D341Med (cell line): ENCODE measurements at regions not wholly inside any gene's neighbourhood (a gene's known extent, or its start where the extent isn't known, plus 50 kb on each side); places are given as distances from the start of the nearest gene placed in this dataset.
"Not testable (repeated sequence)": the region's sequence is repeated elsewhere in the genome, so short reads cannot be mapped to it uniquely, and the experiment has no call there.

Experiments used
- DNase-seq: peaks from one replicate; pipeline ENCODE4 v3.0.0; 2012; ENCODE audit warnings: low spot score

DNA sequence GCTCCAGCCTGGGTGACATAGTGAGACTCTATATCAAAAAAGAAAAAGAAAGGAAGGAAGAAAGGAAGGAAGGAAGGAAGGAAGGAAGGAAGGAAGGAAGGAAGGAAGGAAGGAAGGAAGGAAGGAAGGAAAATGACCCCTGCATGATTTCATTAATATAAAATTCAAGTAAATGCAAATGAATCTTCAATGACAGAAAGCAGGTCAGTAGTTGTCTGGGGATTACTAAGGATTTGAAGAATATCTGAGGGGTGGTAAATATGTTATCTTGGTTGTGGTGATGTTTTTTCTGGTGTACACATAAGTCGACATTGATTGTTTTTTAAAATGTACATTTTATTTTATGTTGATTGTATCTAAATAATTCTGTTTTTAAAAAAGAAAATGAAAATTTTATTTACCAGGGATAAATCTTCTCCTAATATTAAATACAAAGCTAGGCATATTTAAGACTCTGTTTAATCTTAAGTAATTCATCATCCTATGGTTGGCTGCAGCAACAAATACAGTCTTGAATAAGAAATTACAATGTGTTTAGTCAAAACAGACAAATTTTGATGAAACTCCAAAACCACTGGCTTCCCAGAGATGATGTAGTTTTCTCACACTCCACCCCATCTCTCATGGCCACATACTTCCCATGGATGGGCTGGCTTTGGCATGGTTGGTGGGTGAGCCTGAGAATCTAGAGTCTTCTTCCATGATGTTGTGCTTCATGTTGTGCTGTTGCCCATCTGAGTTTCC is 314.7 kb upstream of the REG3G start:
- DNase-seq, result no peak

DNA sequence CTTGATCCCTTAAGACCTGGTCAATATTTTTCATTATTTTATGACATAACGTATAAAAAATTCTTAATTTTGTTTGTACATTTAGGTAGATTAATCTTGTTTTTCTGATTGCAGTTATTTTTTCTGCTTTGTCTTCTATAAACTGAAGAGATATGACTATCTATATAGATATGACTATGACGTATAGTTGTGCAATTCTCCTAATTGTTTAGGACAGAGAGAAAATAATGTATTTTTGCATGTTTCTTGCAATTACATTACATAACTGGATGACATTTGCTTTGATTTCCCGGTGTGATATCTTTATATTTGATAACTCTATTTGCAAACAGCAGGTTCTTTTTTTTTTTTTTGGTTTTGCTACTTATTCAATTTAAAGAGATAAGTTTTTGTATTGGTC is 310.2 kb upstream of the REG3G start:
- no peak for DNase-seq

DNA sequence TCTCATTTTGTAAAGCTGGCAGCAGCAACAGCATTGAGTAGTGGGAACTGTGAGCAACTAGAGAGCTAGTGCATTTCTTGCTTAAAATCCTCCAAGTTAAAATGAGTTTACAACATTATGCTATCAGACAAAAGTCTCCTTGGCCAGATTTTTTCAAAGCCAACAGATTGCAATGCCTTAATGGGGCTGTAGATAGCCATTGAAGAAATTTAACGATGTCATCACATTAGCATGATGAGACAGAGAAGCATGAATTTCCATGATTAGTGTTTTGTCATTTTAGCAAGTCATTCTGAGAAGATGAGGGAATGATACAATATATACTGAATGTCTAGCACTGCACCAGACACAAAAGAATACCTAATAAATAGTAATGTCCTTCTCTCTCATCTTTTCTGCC is 307.5 kb upstream of the REG3G start:
- no peak for DNase-seq

DNA sequence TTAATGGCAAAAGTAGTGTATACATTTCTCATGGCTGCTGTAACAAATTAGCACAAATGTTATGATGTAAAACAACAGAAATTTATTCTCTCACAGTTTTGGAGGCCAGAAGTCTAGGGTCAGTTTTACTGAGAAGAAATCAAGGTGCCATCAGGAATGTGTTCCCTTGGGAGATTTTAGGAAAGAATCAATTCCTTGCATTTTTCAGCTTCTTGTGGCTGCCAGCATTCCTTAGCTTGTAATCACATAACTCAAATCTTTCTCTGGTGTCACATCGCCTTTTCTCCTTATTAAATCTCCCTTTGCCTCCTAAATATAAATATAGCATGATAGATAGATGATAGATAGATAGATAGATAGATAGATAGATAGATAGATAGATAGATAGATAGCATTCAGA is 307.0 kb upstream of the REG3G start:
- DNase-seq, result no peak

DNA sequence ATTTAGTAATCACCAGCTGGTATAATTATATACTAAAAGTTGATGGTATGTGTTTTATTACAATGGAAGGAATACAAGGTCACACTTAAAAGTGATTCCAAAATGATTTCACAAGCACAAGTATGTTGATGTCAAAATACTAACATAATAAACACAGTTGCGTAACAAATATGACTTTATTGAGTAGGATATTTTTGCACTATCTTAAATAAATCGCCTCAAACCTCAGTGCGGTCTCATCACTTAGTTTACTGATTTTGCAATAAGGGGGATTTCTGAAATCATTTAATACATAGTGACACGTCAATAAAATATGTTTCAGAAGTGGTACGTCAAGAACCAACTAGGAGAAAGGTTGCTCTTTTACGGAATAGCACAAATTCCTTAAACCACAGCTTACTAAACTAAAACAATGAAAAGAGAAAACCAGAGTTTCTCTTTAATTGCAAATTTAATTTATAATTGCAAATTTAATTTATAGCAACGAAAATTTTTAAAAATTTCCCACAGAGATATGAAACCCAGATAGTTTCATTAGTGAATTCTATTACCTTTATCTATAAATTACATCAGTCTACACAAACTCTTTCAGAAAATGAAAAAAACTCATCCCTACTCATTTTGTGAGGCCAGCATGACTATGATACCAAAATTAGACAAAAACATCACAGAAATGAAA is 304.0 kb upstream of the REG3G start:
- DNase-seq, result no peak

DNA sequence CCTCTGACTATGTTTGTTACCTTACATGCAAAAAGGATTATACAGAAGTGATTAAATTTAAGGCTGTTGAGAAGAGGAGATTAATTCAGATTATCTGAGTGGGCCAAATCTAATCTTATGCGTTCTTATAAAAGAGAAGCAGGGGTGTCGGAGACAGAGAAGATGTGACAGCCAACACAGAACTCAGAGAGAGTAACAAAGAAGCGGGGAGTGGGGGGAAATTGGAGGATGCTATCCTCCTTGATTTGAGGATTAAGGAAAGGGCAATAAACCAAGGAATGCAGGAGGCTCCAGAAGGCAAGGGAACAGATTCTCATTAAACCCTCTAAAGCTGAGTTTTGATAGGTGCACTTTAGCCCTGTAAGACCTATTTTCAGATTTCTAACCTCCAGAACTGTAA is 291.3 kb upstream of the REG3G start:
- peak; percentile 51 for DNase-seq

DNA sequence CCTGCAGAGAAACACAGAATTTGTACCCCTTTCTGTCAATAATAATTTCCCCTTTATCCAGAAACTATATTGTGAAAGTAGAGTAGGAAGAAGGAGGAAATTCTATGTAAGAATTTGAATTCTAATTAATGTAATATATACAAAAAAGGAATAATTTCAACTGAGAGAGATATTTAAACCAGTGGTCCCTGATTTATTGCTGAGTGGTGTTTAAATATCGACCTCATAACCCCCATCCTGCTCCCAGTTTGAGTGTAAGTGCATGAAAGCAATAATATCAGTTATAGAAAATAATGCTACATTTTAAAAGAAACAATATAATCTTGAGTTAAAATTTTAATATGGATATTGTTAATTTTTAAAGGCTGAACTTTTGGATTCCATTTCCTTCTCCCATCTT is 286.2 kb upstream of the REG3G start:
- no peak for DNase-seq

DNA sequence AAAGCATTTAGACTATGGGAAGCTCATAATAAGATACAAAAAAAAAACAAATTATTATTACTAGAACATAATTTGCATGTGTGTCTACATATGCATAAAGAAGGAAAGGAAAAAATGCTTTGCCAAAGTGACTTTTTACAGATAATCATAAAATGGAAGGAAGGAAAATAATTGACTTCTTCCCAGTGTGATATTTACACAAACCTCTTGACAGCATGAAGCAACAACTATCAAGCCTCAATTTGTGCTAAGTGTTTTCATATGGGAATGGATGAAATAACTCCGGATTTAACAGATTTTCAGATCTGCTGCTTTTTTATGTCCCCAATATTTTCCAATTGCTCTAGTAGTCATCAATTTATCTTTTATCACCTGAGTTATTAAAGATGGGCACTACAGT is 275.9 kb upstream of the REG3G start:
- no peak for DNase-seq

DNA sequence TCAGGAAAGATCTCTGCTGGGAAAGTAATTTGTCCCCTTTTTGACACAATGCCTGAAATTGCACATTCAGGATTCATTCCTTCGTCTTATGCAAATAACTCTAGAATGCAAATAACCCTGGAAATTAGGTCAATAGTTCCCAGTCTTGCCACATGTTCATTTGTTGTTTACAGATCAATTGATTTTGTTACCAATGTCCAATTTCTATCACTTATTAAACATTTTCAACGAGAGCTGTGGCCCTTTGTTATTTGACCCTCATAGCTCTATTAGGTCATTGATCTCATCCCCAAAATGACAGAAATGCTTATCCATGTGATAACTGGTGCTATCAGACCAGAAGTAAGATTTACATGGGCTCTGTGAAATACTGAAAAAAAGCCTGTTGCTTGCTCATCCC is 275.3 kb upstream of the REG3G start:
- no peak for DNase-seq

DNA sequence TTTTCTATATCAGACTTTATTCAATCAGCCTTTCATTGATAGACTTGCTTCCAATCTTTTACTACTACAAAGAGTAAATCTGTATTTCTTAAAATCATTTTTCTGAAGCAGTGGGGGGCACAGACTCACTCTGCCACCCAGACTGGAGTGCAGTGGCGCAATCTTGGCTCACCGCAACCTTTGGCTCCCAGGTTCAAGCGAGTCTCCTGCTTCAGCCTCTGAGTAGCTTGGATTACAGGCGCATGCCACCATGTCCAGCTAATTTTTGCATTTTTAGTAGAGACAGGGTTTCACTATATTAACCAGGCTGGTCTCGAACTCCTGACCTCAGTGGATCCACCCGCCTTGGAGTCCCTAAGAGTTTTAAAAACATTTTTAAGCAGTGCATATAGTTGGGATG is 270.6 kb upstream of the REG3G start:
- no peak for DNase-seq

DNA sequence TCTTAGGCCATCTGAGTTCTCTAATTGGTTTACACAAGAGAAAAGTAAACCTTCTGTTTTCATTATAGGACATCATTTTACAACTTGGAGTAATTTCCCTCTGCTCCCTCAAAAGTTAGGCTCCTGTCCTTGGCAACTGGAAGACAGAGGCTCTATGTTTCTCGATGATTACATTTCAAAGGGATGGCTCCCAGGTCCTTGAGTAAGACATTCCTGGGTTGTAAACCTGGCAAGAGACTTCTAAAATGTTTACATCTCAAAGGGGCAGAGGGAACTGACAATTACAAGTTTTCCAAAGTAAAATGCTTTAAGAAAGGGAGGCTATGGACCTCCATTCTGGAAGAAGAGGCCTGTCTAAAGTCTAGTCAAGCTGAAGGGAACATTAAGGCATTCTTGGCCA is 268.3 kb upstream of the REG3G start:
- no peak for DNase-seq

DNA sequence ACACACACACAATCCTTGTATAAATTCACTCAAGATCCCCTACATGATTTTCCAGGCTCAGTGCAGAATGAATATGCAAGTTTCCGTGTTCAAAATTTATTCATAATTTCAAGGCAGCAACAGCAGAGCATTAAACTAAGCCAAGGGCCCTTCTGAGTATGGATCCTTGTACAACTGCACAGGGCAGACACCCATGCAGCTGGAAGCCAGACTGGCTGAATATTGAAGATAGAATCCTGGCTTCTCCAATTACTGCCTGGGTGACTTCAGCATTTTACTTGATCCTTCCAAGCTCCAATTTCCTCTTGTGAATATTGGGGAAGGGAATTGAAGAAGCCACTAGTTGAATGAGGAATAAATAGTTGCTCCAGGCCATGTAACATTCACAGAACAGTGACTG is 267.9 kb upstream of the REG3G start:
- DNase-seq, result no peak

DNA sequence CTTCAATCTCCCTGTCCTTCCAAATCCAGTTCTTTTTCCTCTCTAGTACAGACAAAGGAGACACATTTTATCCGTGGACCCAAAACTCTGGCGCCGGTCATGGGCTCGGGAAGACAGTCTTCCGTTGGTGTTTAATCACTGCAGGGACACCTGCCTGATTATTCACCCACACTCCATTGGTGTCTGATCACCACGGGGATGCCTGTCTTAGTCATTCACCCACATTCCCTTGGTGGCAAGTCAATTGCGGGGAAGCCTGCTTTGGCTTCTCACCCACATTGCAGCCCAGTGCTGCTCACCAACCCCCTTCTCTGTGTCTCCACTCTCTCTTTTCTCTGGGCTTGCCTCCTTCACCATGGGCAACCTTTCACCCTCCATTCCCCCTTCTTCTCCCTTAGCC is 266.7 kb upstream of the REG3G start:
- DNase-seq, result not testable (repeated sequence)

DNA sequence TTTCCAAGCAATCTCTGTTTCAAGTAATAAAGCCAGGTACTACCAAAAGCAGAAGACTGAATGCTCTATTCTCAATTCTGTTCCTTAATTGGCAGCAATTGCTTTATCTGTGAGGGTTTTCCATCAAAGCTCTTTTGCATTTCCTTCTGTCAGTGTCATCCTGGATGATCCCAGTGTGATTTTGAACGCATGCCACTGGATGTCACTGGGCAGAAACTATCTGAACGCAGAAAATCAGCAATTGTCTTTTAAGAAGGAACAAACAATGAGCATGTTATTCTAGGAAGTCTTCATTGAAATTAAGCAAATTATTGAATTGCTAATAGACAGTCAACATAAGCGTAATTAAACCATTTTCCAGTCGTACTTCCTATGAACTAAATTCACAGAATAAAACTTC is 259.0 kb upstream of the REG3G start:
- no peak for DNase-seq

DNA sequence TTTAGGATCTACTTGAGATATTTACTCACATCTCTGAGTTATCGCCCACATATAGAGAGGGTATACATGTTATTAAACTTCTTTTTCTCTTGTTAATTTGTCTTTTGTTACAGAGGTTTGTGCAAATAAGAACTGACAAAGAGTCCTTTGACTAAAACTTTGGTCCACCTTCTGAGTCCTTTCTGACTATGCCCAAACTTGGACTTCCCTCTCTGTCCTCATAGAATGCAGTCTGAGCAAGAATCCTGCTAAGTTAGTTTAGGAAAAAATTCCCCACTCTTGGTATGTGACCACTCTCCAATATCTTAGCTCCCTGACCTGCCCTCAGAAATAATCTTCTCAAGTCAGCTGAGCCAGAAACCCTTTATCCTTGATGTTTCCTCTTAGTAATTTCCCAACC is 257.5 kb upstream of the REG3G start:
- no peak for DNase-seq

DNA sequence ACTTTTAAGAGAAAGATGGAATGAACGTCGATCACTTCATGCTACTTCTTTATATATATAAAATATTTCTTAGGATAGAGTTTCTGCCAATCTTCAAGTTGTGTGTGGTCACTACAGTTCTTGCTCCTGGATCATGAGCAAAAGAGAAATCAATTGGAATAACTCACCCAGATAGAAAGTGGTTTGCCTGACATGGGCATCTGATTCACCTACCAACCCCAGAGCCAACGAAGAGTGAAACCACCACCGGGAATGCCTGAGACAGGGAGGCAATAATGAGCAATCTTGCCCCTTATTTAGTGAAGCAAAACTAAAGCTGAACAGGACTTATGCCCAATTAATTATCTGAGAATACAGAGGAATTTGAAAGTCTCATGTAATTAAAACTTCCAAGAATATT is 250.2 kb upstream of the REG3G start:
- DNase-seq, result no peak

DNA sequence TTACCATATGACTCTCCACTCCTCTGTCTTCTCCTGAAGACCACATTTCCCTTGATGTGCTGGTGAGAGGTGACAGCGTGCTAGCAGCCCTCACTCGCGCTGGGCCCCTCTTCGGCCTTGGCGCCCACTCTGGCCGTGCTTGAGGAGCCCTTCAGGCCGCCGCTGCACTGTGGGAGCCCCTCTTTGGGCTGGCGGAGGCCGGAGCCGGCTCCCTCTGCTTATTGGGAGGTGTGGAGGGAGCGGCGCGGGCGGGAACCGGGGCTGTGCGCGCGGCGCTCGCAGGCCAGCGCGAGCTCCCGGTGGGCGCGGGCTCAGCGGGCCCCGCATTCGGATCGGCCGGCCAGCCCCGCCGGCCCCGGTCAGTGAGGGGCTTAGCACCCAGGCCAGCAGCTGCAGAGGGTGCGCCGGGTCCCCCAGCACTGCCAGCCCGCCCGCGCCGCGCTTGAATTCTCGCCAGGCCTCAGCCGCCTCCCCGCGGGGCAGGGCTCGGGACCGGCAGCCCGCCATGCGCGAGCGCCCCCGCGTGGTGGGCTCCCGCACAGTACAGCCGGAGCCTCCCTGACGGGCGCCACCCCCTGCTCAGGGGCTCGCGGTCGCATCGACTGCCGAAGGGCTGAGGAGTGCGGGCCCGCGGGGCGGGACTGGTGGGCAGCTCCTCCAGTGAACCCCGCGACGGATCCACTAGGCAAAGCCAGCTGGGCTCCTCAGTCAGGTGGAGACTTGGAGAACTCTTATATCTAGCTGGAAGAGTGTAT is 246.6 kb upstream of the REG3G start:
- no peak for DNase-seq

DNA sequence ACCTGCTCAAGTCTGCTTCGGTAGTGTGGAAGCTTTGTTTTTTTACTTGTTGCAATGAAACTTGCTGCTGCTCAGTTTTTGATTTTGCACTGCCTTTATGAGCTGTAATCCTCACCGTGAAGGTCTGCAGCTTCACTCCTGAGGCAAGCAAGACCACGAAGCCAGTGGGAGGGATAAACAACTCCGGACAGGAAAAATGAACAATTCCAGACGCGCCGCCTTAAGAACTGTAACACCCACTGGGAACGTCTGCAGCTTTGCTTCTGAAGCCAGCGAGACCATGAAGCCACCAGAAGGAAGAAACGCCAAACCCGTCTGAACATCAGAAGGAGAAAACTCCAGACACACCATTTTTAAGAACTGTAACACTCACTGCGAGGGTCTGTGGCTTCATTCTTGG is 245.7 kb upstream of the REG3G start:
- DNase-seq, result no peak

DNA sequence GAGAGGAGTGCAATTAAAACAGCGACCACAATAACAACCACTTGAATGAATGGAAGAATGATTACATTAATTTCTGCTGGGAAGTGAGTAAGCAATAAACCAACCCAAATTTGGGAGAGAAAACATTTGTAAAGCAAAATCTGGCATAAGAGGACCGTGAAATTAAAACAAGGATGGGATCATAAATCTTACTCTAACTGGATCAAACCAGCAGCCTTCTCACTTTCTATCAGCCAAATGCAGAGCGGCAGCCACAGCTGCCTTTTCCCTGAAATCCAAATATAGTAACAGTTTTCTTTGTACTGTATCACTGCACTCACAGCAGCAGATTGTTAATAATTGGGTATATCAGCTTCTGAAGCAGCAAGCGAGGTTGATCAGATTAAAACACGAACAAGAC is 245.2 kb upstream of the REG3G start:
- no peak for DNase-seq

DNA sequence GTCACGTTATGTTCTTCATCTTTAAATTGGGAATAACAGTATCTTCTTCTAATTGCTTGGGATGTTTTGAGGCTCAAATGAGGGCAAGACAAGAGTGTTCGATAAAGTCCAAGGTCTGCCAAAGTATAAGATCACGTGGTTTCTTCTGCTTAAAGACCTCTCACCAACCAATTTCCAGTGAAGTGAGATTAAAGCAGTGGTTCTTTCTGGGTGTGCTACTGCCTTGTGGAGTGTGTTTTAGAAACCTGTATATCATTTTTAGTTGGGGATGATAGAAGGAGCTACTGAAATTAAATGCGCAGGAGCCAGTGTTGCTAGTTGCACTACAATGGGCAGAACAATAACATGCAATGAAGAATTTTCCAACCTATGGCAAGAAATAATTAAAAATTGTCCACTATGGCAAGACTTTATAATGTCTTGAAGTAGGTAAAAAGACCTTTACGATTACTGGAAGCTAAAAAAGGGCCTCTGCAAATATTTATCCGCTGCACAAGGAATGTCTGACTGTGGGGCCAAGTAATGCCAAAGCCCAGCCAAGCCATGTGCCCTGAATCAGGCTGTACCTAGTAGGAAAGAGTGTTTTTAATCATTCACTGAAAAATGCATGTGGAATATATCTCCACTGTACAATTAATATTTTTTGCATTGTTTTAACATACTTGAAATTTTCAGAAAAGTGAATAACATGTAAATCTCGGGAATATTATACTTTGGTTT is 244.5 kb upstream of the REG3G start:
- DNase-seq, result no peak

DNA sequence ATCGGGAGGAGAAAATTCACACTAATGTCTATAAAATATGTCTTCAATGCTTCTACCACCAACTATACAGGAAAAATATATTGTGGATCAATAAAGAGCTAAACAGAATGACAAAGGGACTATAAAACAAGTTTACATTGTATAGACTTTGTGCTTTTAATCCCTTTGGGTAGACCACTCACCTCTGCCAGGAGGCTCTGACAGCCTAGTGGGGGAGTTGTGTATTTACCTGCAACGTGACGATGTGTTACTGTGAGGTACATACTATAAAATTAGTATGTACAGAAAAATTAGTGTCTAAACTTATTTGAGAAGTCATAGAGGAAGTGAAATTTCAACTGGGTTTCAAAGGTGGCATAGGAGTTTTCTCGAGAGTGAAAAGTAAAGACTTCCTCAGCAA is 243.3 kb upstream of the REG3G start:
- no peak for DNase-seq

DNA sequence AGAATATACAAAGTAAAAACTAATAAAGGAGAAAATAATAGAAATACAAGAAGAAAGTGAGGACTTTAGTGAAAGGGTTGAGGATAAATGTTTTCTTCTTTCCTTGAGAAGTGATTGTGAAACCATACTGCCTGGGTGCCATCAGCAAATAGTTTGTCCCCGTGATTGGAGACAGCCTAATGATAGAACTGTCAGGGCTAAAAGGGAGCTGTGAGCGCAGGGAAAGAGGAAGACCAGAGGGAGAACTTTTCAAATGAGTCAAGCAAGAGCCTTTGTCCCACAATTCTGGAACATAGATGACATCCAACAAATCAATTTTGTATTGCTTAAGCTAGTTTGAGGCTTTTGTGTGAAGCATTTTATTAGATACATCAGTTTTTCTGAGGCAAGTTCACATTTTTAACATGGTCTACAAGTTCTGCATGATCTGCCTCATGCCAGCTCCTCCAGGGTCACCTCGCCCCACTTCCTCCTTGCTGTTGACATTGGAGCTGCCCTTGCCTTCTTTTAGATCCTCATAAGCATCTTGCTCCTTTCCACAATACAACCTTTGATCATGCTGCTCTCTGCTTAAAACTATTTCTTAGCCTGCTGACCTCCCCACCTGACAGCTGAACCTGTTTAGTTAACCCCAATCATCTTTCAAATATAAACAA is 213.4 kb upstream of the REG3G start:
- no peak for DNase-seq
